ENCODE measurements at regions not wholly inside any gene's neighbourhood (a gene's known extent, or its start where the extent isn't known, plus 50 kb on each side); places are given as distances from the start of the nearest gene placed in this dataset.

DNA sequence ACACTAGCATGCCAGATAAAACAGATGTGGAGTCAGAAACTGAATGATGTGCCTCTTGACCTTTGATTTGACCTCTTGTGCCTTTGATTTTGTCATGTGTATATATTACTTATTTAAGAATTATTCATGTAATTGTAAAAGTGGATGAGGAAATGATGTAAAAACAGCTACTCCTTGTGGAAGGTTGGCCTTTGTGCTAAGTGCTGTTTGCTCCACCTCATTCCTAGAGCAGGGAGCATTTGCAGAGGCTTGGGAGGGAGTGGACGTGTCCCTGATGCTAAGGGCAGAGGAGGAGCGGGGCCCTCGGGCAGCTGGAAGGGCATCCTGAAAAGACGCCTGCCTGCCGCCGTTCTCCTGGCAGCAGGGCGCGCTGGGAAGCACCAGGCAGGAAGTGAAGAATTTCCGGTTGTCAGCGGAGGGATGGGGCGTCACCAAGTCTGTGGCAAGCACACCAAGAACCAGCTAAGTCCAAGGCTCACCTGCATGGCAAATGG is 197.6 kb upstream of the ZNF32 start:
- no peak for TF ChIP-seq POLR2A (IDR thresholded peaks at IDR 0.05; ENCODE audit: low read length)
- no peak for TF ChIP-seq GATA1 (IDR thresholded peaks at IDR 0.05; ENCODE audit: low read depth, low read length)
